AG04450 (cell line): ENCODE measurements at regions not wholly inside any gene's neighbourhood (a gene's known extent, or its start where the extent isn't known, plus 50 kb on each side); places are given as distances from the start of the nearest gene placed in this dataset.

Experiments used
- CTCF ChIA-PET: fragments of 300-600, 350-600 bp; formaldehyde crosslinking; extraction: SDS; loops from one replicate; lab custom pipeline; 2022; ENCODE audit warnings: antibody characterized with exemption, inconsistent platforms; lab: Charles Lee
- POLR2A ChIA-PET: fragments of 350-600 bp; formaldehyde crosslinking; extraction: SDS; loops from one replicate; lab custom pipeline; 2021; ENCODE audit warnings: antibody characterized with exemption, inconsistent platforms; lab: Yijun Ruan, JAX
- DNase-seq: peaks from one replicate; pipeline ENCODE4 v3.0.0-alpha.2; 2011; ENCODE audit warnings: low read depth, low spot score
- H3K27ac ChIP-seq: one replicate; pipeline ENCODE4 v1.5.1; 2012; ENCODE audit warnings: low read depth, low read length, control low read depth
- H3K27me3 ChIP-seq: one replicate; pipeline ENCODE4 v1.6.0; 2012; ENCODE audit warnings: low read length; ENCODE audit not compliant: control insufficient read depth, insufficient read depth
- H3K4me3 ChIP-seq: 2 replicates; pipeline ENCODE4 v1.5.1; 2011; ENCODE audit warnings: mild to moderate bottlenecking, low read depth, low read length, control low read depth
- H3K9me3 ChIP-seq: 2 replicates; pipeline ENCODE4 v1.5.1; 2012; ENCODE audit warnings: low read length; ENCODE audit not compliant: control insufficient read depth, insufficient read depth
- TF ChIP-seq, protein P1 (sequence below): IDR thresholded peaks from 2 replicates; pipeline ENCODE4 v1.5.1; 2011; ENCODE audit warnings: low read depth, low read length, control low read depth, inconsistent platforms

DNA sequence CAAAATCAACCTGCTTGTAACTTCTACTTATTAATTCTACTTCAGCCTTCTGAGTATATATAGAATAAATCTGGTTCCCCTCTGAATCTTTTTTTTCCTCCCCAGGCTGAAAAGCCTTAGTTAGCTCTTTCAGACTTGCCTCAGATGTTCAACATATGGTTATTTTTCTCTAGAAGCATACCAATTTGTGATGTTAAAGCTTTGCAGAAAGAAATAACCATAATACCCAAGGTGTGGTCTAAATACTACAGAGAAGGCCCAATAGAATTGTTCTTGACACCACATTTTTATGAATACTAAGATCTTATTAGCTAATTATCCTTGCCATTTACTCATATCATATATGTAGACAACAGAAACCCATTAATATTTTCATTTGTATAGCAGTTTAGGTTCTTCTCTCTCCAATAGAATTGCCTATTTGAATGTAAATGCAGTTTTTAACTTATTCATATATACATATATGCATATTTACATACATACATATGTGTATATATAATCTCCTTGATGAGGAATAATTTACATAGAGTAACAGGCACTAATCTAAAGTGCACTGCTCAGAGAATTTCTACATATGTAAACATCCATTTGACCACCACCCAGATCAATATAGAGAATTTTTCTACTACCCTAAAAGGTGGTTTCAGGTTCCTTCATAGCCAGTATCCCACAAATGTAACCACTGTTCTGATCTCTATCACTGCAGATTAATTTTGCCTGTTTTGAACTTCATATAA, 175.2 kb upstream of the IVNS1ABP start:
- no peak for DNase-seq
- no peaks in the 10 kb centered on the region for H3K27me3 ChIP-seq
- ChIA-PET CTCF (interaction anchor here (1.1 kb wide), 1 partner anchor 104 kb away, joined by 5 read pairs; no protein-coding TSS in a partner anchor), POLR2A (no interaction called here)
- TF ChIP-seq, protein P1, sequence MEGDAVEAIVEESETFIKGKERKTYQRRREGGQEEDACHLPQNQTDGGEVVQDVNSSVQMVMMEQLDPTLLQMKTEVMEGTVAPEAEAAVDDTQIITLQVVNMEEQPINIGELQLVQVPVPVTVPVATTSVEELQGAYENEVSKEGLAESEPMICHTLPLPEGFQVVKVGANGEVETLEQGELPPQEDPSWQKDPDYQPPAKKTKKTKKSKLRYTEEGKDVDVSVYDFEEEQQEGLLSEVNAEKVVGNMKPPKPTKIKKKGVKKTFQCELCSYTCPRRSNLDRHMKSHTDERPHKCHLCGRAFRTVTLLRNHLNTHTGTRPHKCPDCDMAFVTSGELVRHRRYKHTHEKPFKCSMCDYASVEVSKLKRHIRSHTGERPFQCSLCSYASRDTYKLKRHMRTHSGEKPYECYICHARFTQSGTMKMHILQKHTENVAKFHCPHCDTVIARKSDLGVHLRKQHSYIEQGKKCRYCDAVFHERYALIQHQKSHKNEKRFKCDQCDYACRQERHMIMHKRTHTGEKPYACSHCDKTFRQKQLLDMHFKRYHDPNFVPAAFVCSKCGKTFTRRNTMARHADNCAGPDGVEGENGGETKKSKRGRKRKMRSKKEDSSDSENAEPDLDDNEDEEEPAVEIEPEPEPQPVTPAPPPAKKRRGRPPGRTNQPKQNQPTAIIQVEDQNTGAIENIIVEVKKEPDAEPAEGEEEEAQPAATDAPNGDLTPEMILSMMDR = no peak
- no peak overlapping the region for H3K4me3 ChIP-seq
- H3K9me3 ChIP-seq = no peaks in the 10 kb centered on the region
- H3K27ac ChIP-seq = no peak overlapping the region

DNA sequence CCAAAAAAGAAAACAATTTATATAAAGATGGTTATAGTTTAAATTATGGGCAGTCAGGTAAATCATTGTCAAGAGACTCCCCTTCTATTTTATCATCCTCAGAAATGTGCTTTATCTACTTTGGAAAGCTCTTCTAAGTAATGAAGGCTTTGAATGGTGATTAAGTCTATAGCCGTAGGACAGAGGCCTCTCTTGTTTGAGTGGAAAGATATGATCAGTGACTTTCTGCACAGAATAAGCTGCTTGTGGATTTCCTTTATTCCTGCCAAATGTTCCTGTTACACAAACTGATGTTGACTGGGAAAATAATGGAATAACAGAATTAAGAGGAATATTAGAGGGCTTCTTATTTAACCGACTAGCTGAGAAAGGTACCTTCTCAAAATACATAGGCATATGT, 174.6 kb upstream of the IVNS1ABP start:
- TF ChIP-seq, protein P1 = no peak
- Histone ChIP-seq H3K9me3 (no peaks in the 10 kb centered on the region), H3K4me3 (no peak overlapping the region), H3K27ac (no peak overlapping the region), H3K27me3 (no peaks in the 10 kb centered on the region)
- DNase-seq = no peak
- CTCF ChIA-PET = interaction anchor here (1.1 kb wide), 1 partner anchor 104 kb away, joined by 5 read pairs; no protein-coding TSS in a partner anchor
- POLR2A ChIA-PET = no interaction called here

- no peak for DNase-seq
- POLR2A ChIA-PET = no interaction called here
- no peak overlapping the region for H3K4me3 ChIP-seq
- H3K9me3 ChIP-seq = no peaks in the 10 kb centered on the region
- no peak overlapping the region for H3K27ac ChIP-seq
- CTCF ChIA-PET = no interaction called here
- no peaks in the 10 kb centered on the region for H3K27me3 ChIP-seq
- TF ChIP-seq, protein P1 = no peak
Observed at GRCh38 chr1:185490924-185491323, 173.9 kb upstream of the IVNS1ABP start.

DNA sequence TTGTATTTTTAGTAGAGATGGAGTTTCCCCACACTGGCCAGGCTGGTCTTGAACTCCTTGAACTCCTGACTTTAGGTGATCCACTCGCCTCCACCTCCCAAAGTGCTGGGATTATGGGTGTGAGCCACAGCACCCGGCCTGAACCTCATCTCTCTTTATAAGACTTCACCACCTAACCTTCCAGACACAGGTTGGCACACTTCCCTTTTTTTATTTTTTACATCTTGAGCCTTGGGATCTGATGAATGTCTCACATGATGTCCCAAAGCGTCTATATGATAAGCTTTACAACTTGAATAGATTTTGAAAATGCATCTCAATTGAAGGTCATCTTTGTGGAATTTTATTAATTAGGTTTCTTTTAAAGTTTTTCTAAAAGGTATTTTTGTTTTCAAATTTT, 172.4 kb upstream of the IVNS1ABP start:
- H3K9me3 ChIP-seq = no peaks in the 10 kb centered on the region
- H3K4me3 ChIP-seq = no peak overlapping the region
- no peak for DNase-seq
- H3K27me3 ChIP-seq = no peaks in the 10 kb centered on the region
- CTCF ChIA-PET = no interaction called here
- TF ChIP-seq, protein P1 = no peak
- POLR2A ChIA-PET = no interaction called here
- no peak overlapping the region for H3K27ac ChIP-seq

- TF ChIP-seq, protein P1 = no peak
- no peaks in the 10 kb centered on the region for H3K27me3 ChIP-seq
- DNase-seq = no peak
- ChIA-PET CTCF (no interaction called here), POLR2A (no interaction called here)
- no peak overlapping the region for H3K4me3 ChIP-seq
- no peaks in the 10 kb centered on the region for H3K9me3 ChIP-seq
- H3K27ac ChIP-seq = no peak overlapping the region
Observed at GRCh38 chr1:185488808-185489207, 171.8 kb upstream of the IVNS1ABP start.
